ENCODE measurements at regions not wholly inside any gene's neighbourhood (a gene's known extent, or its start where the extent isn't known, plus 50 kb on each side); places are given as distances from the start of the nearest gene placed in this dataset.
"Not testable (repeated sequence)": the region's sequence is repeated elsewhere in the genome, so short reads cannot be mapped to it uniquely, and the experiment has no call there.

- FAIRE-seq (no peak), DNase-seq (ENCODE audit: low spot score in 2 of 2) (no peak)
Observed at GRCh38 chr2:147440734-147441133, 404.1 kb upstream of the ACVR2A start.

GRCh38 chr2:147439986-147440385 lies 404.8 kb upstream of the ACVR2A start:
- no peak for DNase-seq (ENCODE audit: low spot score in 2 of 2)
- no peak for FAIRE-seq

- no peak for DNase-seq (ENCODE audit: low spot score in 2 of 2)
- no peak for FAIRE-seq
Observed at GRCh38 chr2:147438882-147439281, 405.9 kb upstream of the ACVR2A start.

- FAIRE-seq (no peak), DNase-seq (ENCODE audit: low spot score in 2 of 2) (no peak)
Observed at GRCh38 chr2:147433822-147434221, 411.0 kb upstream of the ACVR2A start.

GRCh38 chr2:147430408-147430807 lies 414.4 kb upstream of the ACVR2A start:
- DNase-seq (ENCODE audit: low spot score in 2 of 2) (no peak), FAIRE-seq (no peak)

GRCh38 chr2:147428120-147428747 lies 416.6 kb upstream of the ACVR2A start:
- no peak for FAIRE-seq

GRCh38 chr2:147425437-147426029 lies 419.3 kb upstream of the ACVR2A start:
- FAIRE-seq = no peak
- no peak for DNase-seq (ENCODE audit: low spot score in 2 of 2)

More at GRCh38 chr2:147428120-147428747, 416.6 kb upstream of the ACVR2A start:
- DNase-seq (ENCODE audit: low spot score in 2 of 2) = no peak

GRCh38 chr2:147424766-147425165 lies 420.1 kb upstream of the ACVR2A start:
- no peak for DNase-seq (ENCODE audit: low spot score in 2 of 2)
- no peak for FAIRE-seq

- FAIRE-seq = no peak
- no peak for DNase-seq (ENCODE audit: low spot score in 2 of 2)
Observed at GRCh38 chr2:147420947-147421675, 423.7 kb upstream of the ACVR2A start.

GRCh38 chr2:147420517-147420916 lies 424.3 kb upstream of the ACVR2A start:
- DNase-seq (ENCODE audit: low spot score in 2 of 2) = no peak
- FAIRE-seq = no peak

GRCh38 chr2:147416099-147416498 lies 428.7 kb upstream of the ACVR2A start:
- FAIRE-seq = no peak

GRCh38 chr2:147414656-147415055 lies 430.2 kb upstream of the ACVR2A start:
- not testable (repeated sequence) for FAIRE-seq

More at GRCh38 chr2:147416099-147416498, 428.7 kb upstream of the ACVR2A start:
- DNase-seq (ENCODE audit: low spot score in 2 of 2) = no peak

GRCh38 chr2:147408357-147408756 lies 436.5 kb upstream of the ACVR2A start:
- DNase-seq (ENCODE audit: low spot score in 2 of 2) (no peak), FAIRE-seq (no peak)

More at GRCh38 chr2:147414656-147415055, 430.2 kb upstream of the ACVR2A start:
- not testable (repeated sequence) for DNase-seq (ENCODE audit: low spot score in 2 of 2)

GRCh38 chr2:147405651-147406050 lies 439.2 kb upstream of the ACVR2A start:
- FAIRE-seq (no peak), DNase-seq (ENCODE audit: low spot score in 2 of 2) (no peak)

- FAIRE-seq = no peak
Observed at GRCh38 chr2:147398996-147399395, 445.8 kb upstream of the ACVR2A start.

GRCh38 chr2:147398301-147398700 lies 446.5 kb upstream of the ACVR2A start:
- FAIRE-seq = no peak
- DNase-seq (ENCODE audit: low spot score in 2 of 2) = no peak

More at GRCh38 chr2:147398996-147399395, 445.8 kb upstream of the ACVR2A start:
- DNase-seq (ENCODE audit: low spot score in 2 of 2) = no peak

GRCh38 chr2:147396890-147397289 lies 447.9 kb upstream of the ACVR2A start:
- DNase-seq (ENCODE audit: low spot score in 2 of 2) (no peak), FAIRE-seq (no peak)

- DNase-seq (ENCODE audit: low spot score in 2 of 2) (no peak), FAIRE-seq (no peak)
Observed at GRCh38 chr2:147394179-147394790, 450.5 kb upstream of the ACVR2A start.

- DNase-seq (ENCODE audit: low spot score in 2 of 2) (no peak), FAIRE-seq (no peak)
Observed at GRCh38 chr2:147392180-147392579, 452.6 kb upstream of the ACVR2A start.

GRCh38 chr2:147390475-147390874 lies 454.4 kb upstream of the ACVR2A start:
- FAIRE-seq (no peak), DNase-seq (ENCODE audit: low spot score in 2 of 2) (no peak)

GRCh38 chr2:147389218-147389617 lies 455.6 kb upstream of the ACVR2A start:
- DNase-seq (ENCODE audit: low spot score in 2 of 2) (no peak), FAIRE-seq (no peak)
